Activated CD4-positive, CD25-positive, alpha-beta regulatory T cell treated with anti-CD3 and anti-CD28 coated beads, Interleukin-2, amount 50 U/mL, for 72 hours (primary cell): ENCODE measurements at regions not wholly inside any gene's neighbourhood (a gene's known extent, or its start where the extent isn't known, plus 50 kb on each side); places are given as distances from the start of the nearest gene placed in this dataset.

Source experiments
- DNase-seq: peaks from one replicate; pipeline ENCODE4 v3.0.0; 2021

DNA sequence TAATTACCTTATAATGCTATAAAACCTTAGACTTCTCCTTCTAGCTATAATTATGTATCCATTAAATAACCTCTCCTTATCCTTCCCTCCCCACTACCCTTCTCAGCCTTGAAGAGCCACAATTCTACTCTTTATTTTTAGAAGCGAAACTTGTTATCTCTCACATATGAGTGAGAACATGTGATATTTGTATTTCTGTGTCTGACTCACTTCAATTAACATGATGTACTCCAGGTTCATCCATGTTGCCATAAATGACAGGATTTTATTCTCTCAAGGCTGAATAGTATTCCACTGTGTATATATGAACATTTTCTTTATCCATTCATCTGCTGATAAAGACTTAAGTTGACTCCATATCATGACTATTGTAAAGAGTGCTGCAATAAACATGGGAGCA is 485.6 kb downstream of the FLRT2 start:
- DNase-seq: no peak

- DNase-seq: no peak
Observed at GRCh38 chr14:86013641-86014040, 483.7 kb downstream of the FLRT2 start.

DNA sequence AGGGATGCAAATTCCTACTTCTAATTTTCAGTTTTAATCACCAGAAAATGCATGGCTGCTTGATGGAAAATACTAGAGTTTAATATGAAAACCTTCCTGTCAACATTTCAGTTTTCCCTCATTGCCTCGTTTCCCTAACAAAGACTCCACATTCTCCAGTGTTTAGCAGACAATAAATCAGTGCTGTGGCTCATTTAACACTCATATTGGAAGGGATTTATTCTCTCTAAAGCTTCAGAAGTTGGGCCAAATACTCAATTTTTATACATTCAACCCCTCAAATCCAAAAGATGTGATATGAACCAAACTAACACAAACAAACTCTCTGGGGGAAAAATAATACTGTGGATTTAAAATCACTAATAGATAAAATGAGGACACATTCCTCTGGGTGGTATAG is 482.5 kb downstream of the FLRT2 start:
- no peak for DNase-seq

- no peak for DNase-seq
Observed at GRCh38 chr14:86003998-86004397, 474.1 kb downstream of the FLRT2 start.

DNA sequence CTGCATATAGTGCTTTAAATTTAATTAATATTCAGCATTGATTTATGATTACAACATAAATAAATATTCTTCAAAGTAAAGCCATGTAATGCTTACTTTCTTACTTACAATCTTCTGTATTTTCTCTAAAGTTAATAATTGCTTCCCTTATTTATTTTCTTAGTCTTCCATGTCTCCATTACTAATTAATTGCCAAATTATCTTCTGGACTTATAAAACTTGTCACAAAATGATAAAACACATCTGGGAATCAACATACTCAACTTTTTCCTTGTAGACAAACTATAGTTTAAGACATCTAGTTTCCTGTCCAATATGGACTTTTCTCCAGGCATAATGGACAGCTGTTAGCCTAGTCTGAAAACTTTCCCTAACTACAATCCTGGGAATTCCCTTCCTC is 466.6 kb downstream of the FLRT2 start:
- DNase-seq: no peak

DNA sequence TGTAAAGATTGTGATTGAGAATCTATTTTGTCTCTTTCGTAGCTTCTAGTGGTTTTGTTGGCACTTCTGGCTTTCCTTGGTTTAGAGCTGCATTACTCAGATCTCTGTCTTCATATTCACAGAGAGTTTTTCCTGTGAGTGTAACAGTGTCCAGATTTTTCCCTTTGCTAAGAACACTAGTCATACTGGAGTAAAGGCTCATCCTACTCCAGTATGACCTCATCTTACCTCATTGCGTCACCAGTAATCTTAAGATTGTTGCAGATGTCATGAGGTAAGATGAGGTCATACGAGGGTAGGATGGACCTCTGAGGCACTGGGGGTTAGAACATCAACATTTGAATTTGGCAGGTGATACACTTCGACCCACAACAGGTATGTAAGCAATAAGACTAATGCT is 461.2 kb downstream of the FLRT2 start:
- DNase-seq: no peak

DNA sequence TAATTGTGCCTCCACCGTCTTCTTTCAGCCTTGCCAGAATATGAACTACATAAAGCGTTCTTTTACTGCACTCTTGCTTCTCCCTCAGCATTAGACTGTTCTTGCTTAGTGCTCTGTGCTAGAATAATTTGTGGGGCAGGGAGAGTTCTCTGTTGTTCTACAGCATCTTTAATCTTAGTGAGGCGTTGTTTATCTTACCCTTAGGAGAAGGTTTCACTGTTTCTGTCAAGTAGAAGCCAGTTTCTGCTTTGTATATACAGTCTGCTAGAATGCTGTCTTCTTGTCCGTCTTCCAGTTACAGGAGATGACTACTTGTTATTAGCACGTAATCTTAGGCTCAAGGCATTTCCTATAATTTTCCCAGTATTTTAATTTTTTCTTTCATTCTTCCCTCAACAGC is 458.0 kb downstream of the FLRT2 start:
- no peak for DNase-seq

DNA sequence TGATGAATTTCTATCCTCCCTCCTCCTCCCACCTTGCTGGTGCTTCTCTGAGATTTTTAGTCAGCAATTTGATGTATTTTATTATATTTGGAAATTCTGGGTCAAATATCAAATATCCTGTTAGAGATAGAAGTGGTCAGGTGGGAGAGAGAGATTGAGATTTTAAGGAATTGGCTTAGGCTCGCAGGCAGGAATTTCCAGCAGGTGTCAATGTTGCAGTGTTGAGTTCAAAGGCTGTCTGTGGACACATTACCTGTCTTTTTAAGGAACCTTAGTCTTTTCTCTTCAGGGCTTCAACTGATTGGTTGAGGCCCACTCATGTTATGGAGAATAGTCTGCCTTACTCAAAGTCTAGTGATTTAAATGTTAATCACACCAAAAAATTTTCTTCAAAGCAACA is 457.3 kb downstream of the FLRT2 start:
- DNase-seq: no peak

GRCh38 chr14:85978582-85979250 is 448.8 kb downstream of the FLRT2 start:
- no peak for DNase-seq

DNA sequence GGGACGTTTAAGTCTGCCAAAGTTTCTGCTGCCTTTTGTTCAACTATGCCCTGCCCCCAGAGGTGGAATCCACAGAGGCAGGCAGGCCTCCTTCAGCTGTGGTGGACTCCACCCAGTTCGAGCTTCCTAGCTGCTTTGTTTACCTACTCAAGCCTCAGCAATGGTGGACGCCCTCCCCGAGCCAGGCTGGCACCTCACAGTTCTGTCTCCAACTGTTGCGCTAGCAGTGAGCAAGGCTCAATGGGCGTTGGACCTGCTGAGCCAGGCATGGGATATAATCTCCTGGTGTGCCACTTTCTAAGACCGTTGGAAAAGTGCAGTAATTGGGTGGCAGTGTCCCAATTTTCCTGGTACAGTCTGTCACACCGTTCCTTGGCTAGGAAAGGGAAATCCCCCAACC is 444.7 kb downstream of the FLRT2 start:
- DNase-seq: no peak

DNA sequence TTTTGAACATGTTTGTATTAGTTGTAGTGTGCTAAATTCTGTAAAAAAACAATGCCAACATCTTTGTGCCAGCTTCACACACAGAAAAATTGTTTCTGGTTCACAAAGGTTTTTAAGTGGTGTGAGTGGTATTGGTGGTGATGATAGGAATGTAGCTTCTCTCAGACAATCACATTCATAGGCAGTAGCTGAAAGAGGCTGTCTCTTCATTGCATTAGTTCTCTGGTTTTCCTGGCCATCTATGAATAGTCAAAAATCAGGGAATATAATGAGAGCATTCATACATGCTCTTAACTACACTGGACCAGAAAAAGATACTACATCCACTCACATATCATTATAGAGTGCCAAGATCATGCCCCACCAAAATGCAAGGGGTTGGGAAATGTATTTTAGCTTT is 433.5 kb downstream of the FLRT2 start:
- no peak for DNase-seq

DNA sequence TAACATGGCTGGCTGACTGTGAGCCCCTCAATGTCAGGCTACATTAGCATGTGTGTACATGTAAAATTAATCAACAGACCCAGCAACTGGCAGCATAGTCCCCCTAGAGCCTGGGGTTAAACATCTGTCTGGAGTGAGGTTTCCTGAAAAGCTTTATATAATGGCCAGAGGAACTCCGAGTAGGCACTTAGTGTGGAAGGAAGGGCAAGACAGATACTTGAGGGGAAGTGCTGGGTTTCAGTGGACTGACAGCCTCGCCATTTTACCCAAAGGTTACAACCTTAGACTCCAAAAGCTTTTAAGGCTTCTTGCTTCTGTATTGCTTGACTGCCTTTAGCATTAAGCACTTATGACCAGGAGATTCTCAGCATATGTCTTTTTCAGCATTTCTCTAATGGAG is 430.8 kb downstream of the FLRT2 start:
- DNase-seq: no peak

DNA sequence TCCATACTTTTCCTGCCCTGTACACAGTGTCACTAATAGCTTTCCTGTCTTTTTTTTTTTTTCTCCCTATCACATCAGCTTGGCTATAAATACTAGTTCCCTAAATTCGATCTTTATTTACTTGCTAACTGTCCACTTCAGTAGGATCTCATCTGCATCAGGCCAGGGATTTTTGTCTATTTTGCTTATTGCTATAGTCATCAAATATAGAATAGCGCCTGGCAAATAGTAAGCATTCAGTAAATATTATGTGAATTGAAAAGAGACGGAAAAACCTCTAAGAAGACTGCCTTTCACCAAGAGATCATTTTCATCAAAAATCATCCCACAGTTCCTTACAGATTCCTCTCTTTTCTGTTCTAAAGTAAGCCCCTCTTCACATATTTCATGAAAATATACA is 429.1 kb downstream of the FLRT2 start:
- DNase-seq: no peak

DNA sequence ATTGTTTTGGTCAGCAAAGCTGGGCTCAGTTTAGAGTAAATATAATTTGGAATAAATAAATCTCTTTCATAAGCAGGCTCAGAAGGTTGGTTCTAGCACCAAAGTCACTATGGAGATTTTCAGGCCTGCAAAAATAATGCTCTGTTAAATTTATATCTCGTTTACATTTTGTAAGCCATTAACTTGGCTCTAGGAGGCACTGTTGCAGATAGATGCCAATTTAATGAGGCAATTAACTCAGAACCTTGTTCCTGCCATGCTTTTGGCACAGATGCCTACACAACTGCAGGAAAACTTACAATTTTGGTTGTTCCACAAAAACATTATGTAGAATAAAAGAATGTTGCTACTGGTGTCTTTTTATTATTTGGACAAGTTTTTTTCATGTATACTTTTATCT is 428.1 kb downstream of the FLRT2 start:
- no peak for DNase-seq

DNA sequence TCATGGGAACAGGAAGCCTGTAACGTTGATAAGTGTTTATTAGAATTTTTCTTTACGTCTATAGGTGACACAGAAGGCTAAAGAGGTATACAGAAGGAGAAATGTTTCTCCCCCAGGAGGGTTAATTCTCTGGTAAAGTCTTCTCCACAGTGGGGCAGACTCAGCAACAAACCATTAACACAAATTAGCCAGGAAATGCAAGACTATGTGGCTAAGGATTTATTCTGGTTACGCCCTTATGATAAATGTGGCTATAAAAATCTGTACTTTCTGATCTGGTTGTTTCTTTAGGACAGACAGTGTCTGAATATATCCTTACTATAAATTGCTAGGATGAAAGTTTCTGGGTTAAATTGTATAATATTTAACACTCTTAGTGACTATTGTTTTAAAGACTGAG is 423.3 kb downstream of the FLRT2 start:
- DNase-seq: no peak

DNA sequence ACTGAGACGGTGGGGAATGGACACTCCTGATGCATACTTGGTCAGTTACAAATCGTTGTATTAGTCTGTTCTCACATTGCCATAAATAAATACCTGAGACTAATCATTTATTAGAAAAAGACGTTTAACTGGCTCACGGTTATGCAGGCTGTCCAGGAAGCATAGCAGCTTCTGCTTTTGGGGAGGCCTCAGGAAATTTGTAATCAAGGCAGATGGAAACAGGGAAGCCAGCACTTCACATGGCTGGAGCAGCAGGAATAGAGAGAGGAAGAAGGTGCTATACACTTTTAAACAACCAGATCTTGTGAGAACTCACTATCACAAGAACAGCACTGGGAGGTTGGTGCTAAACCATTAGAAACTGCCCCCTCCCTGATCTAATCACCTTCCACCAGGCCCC is 418.2 kb downstream of the FLRT2 start:
- DNase-seq: no peak

DNA sequence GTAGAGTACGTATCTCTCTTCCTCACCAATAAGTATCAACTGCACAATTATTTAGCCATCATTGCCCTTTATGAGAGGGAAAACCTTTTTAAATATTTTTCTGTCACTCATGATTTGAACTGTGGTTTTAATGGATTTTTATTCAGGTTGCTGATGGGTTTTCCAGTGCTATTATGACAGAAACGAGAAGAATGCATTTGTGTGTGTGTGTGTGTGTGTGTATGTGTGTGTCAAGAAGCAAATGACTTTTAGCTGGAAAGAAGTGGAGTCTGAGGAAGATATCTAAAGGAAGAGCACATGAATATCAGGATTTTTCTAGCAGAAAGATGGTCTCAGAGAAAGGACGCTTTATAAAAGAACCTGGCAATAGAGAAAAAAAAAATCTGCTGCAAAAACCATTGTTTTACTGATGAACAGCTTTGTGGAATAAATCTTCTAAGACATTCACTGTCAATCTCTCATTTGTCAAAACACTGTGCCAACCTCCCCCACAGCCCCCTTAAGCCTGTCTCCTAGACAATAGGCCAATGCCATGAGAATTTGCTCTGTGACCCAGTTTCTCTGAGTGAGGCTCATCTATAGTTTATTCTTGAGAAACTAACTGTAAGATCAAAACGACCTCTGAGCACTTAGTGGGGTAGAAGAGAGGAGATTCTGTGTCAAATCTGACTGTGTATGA is 417.7 kb downstream of the FLRT2 start:
- DNase-seq: no peak

- no peak for DNase-seq
Observed at GRCh38 chr14:85943192-85943591, 413.2 kb downstream of the FLRT2 start.

DNA sequence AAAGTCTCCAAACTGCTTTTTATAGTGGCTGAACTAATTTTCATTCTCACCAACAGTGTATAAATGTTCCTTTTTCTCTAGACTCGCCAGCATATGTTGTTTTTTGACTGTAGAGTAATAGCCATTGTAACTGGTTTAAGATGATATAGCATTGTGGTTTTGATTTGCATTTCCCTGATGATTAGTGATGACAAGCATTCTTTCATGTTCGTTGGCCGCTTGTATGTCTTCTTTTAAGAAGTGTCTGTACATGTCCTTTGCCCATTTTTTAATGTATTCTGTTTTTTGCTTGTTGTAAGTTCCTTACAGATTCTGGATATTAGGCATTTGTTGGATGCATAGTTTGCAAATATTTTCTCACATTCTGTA is 404.9 kb downstream of the FLRT2 start:
- no peak for DNase-seq

DNA sequence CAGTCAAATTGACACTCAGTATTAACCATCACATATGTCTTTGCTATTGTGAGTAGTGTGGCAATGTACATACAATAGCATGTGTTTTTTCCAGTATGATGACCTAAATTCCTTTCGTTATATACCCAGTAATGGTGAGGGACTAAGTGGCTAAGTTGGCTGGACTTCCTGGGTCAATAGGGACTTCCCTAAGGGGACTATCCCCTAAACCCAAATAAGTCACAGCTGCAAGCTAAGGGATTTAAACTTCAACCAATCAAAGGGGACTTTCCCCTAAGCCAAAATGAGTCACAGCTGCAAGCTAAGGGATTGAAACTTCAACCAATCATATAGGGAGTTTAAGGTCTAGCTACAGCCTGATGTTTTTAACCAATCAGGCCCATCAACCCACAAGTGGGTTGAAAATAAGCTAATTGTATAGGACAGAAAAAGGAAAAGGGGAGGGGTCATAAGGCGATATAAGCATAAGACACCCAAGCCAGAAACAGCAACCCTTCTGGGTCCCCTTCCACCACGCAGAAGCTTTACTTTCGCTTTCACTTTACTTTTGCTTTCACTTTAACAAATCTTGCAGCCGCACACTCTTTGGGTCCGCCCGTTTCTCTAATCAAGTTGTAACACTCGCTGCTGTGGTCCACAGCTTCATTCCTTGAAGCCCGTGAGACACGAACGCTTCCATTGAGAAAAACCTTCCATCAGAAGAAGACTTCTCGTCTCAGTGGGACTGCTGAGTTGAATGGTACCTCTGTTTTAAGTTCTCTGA is 404.4 kb downstream of the FLRT2 start:
- peak; percentile 53 for DNase-seq

DNA sequence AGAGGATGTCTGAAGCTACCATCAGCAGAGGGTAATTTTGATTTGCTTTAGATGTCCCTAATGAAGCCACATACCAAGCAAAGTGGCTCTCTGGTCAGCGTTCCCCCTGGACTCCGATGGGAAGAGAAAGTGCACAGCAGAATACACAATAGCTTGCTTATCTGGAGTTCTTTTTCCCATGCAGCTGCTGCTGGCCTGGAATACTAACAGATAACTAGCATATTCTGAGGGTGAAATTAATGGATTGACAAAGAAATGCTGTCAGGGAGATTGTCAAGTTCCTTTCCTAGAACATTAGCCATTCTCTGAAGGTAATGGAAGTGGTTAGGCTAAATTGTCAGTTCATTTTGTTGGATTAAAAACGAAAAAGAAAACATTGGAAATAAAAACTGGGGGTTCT is 391.3 kb downstream of the FLRT2 start:
- no peak for DNase-seq

DNA sequence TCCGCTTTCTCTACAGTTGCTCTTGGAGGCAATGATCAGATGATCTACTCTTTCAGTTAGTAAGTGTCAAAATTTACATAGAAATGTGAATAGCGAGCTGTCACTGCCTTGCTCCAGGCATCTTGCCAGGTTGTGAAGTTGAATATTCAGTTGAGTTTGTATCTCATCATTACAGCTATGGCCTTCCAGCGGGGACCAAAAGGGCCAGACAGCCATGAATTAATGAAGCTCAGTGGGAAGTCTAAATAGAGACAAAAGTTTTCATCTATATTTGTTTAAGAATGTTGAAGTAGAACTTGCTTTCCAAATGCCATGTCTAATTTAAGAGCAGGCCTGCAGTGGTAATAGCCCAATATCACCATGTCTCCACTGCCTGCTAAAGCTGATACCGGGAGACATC is 387.8 kb downstream of the FLRT2 start:
- no peak for DNase-seq

GRCh38 chr14:85915711-85916110 is 385.8 kb downstream of the FLRT2 start:
- DNase-seq: no peak

DNA sequence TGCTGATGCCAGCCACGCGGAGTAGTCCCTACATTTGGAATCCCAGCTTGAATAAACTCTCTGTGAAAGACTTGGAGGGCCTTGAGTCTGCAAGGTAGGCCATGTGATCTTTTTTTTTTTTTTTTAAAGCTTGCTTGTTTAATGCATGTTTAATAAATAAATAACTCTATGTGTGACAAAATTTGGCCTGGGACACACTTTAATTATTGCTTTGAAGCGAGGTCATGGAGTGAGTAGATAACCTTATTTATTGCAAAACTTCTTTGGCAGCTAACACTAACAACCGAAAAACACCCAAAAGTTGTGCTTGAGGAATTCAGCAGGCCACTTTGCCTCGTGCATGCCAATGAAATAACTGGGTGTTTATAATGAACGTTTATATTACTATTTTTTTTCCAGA is 382.2 kb downstream of the FLRT2 start:
- DNase-seq: no peak
